ENCODE measurements at regions not wholly inside any gene's neighbourhood (a gene's known extent, or its start where the extent isn't known, plus 50 kb on each side); places are given as distances from the start of the nearest gene placed in this dataset.

DNA sequence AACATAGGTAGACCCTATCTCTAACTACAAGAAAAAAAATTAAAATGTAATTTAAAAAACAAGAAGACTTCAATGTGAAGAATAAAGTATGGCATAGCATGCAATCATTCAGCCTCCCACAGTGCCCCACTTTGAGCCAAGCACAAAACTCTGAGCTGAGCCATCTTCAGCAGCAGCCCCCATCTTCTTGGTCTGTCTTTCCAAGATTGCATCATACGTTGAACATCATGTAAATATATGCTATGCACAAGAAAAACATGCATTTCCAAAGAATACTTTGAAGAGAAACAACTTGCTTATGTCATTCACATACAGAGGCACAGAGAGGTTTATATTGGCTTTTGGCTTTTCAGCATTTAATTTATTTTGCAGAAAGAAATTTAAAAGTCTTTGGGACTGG, 105.8 kb upstream of the TMPO start:
- no peak for DNase-seq (ENCODE audit: low read depth, low spot score)
- FAIRE-seq = no peak

DNA sequence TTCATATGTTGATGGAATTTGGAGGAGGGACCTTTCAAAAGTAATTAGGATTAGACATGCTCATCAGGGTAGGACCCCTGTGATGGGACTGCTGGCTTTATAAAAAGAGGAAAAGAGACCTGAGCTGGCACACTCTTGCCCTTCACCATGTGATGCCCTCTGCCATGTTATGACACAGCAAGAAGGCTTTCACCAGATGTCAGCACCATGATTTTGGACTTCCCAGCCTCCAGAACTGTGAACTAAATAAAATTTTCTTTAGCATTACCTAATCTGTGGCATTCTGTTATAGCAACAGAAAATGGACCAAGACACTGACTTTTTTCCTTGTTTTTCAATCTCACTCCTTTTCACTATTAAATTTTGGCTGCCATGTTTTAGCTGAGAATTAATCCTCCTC, 105.0 kb upstream of the TMPO start:
- no peak for TF ChIP-seq EZH2 (IDR thresholded peaks at IDR 0.05; ENCODE audit: low read length)
- TF ChIP-seq, protein P1, sequence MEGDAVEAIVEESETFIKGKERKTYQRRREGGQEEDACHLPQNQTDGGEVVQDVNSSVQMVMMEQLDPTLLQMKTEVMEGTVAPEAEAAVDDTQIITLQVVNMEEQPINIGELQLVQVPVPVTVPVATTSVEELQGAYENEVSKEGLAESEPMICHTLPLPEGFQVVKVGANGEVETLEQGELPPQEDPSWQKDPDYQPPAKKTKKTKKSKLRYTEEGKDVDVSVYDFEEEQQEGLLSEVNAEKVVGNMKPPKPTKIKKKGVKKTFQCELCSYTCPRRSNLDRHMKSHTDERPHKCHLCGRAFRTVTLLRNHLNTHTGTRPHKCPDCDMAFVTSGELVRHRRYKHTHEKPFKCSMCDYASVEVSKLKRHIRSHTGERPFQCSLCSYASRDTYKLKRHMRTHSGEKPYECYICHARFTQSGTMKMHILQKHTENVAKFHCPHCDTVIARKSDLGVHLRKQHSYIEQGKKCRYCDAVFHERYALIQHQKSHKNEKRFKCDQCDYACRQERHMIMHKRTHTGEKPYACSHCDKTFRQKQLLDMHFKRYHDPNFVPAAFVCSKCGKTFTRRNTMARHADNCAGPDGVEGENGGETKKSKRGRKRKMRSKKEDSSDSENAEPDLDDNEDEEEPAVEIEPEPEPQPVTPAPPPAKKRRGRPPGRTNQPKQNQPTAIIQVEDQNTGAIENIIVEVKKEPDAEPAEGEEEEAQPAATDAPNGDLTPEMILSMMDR (optimal IDR thresholded peaks at IDR 0.05 in 1 of 3, IDR thresholded peaks at IDR 0.05 in 1 of 3, conservative IDR thresholded peaks at IDR 0.05 in 1 of 3; ENCODE audit: extremely low read depth in 1 of 3, insufficient read depth in 2 of 3, low read length in 3 of 3) = no peak

More for the DNA sequence above, 105.8 kb upstream of the TMPO start:
- Histone ChIP-seq H2AFZ (ENCODE audit: control insufficient read depth, low read length) (no peak overlapping the region), H3K36me3 (ENCODE audit: control insufficient read depth in 2 of 2, extremely low read depth in 1 of 2, insufficient read depth in 2 of 2, low read length in 2 of 2) (no peaks in the 10 kb centered on the region), H3K9ac (ENCODE audit: control insufficient read depth, extremely low read depth, insufficient read depth, low read length) (no peak overlapping the region), H3K4me1 (ENCODE audit: control insufficient read depth, extremely low read depth, insufficient read depth, low read length) (no peaks in the 10 kb centered on the region), H3K79me2 (ENCODE audit: control insufficient read depth, insufficient read depth, low read length) (no peaks in the 10 kb centered on the region), H3K27ac (ENCODE audit: control insufficient read depth, insufficient read depth, low read length) (no peak overlapping the region), H3K4me2 (ENCODE audit: control insufficient read depth, extremely low read depth, insufficient read depth, low read depth, low read length) (no peak overlapping the region), H3K9me1 (ENCODE audit: control insufficient read depth, extremely low read depth, insufficient read depth, low read length) (no peaks in the 10 kb centered on the region), H4K20me1 (ENCODE audit: control insufficient read depth, extremely low read depth, insufficient read depth, low read length) (no peaks in the 10 kb centered on the region), H3K9me3 (ENCODE audit: control insufficient read depth, low read depth, low read length) (no peaks in the 10 kb centered on the region), H3K27me3 (ENCODE audit: control insufficient read depth, extremely low read depth, insufficient read depth, low read length) (no peaks in the 10 kb centered on the region), H3K4me3 (ENCODE audit: control insufficient read depth in 2 of 3, extremely low read depth in 1 of 3, insufficient read depth in 2 of 3, low read depth in 1 of 3, low read length in 3 of 3) (no peak overlapping the region)
- dilution Hi-C loops (cut with MboI; ENCODE audit: extremely low pct_ligation_motif_present, low sequenced_read_pairs) = no loop called here
- TF ChIP-seq, protein P1 (optimal IDR thresholded peaks at IDR 0.05 in 1 of 3, IDR thresholded peaks at IDR 0.05 in 1 of 3, conservative IDR thresholded peaks at IDR 0.05 in 1 of 3; ENCODE audit: extremely low read depth in 1 of 3, insufficient read depth in 2 of 3, low read length in 3 of 3) = no peak
- no peak for TF ChIP-seq EZH2 (IDR thresholded peaks at IDR 0.05; ENCODE audit: low read length)

More for the DNA sequence above, 105.0 kb upstream of the TMPO start:
- no peaks in the 10 kb centered on the region for H3K9me1 ChIP-seq (ENCODE audit: control insufficient read depth, extremely low read depth, insufficient read depth, low read length)
- no peaks in the 10 kb centered on the region for H3K4me1 ChIP-seq (ENCODE audit: control insufficient read depth, extremely low read depth, insufficient read depth, low read length)
- dilution Hi-C loops (cut with MboI; ENCODE audit: extremely low pct_ligation_motif_present, low sequenced_read_pairs) = no loop called here
- H3K4me2 ChIP-seq (ENCODE audit: control insufficient read depth, extremely low read depth, insufficient read depth, low read depth, low read length) = no peak overlapping the region
- no peak overlapping the region for H3K27ac ChIP-seq (ENCODE audit: control insufficient read depth, insufficient read depth, low read length)
- no peaks in the 10 kb centered on the region for H3K36me3 ChIP-seq (ENCODE audit: control insufficient read depth in 2 of 2, extremely low read depth in 1 of 2, insufficient read depth in 2 of 2, low read length in 2 of 2)
- H3K4me3 ChIP-seq (ENCODE audit: control insufficient read depth in 2 of 3, extremely low read depth in 1 of 3, insufficient read depth in 2 of 3, low read depth in 1 of 3, low read length in 3 of 3) = no peak overlapping the region
- no peaks in the 10 kb centered on the region for H3K79me2 ChIP-seq (ENCODE audit: control insufficient read depth, insufficient read depth, low read length)
- no peak overlapping the region for H3K9ac ChIP-seq (ENCODE audit: control insufficient read depth, extremely low read depth, insufficient read depth, low read length)
- H3K9me3 ChIP-seq (ENCODE audit: control insufficient read depth, low read depth, low read length) = no peaks in the 10 kb centered on the region
- H2AFZ ChIP-seq (ENCODE audit: control insufficient read depth, low read length) = no peak overlapping the region
- FAIRE-seq = no peak
- H4K20me1 ChIP-seq (ENCODE audit: control insufficient read depth, extremely low read depth, insufficient read depth, low read length) = no peaks in the 10 kb centered on the region
- H3K27me3 ChIP-seq (ENCODE audit: control insufficient read depth, extremely low read depth, insufficient read depth, low read length) = no peaks in the 10 kb centered on the region
- DNase-seq (ENCODE audit: low read depth, low spot score) = no peak

Data from keratinocyte (primary cell).